Activated CD4-positive, alpha-beta T cell treated with anti-CD3 and anti-CD28 coated beads, Interleukin-2, amount 50 U/mL, for 24 hours (primary cell): ENCODE measurements at regions not wholly inside any gene's neighbourhood (a gene's known extent, or its start where the extent isn't known, plus 50 kb on each side); places are given as distances from the start of the nearest gene placed in this dataset.

Experiments
- DNase-seq, 2 donors: peaks; one replicate each; pipeline ENCODE4 v3.0.0-alpha.2; 2020; ENCODE audit warnings: low read depth in 1 of 2, low spot score in 1 of 2

DNA sequence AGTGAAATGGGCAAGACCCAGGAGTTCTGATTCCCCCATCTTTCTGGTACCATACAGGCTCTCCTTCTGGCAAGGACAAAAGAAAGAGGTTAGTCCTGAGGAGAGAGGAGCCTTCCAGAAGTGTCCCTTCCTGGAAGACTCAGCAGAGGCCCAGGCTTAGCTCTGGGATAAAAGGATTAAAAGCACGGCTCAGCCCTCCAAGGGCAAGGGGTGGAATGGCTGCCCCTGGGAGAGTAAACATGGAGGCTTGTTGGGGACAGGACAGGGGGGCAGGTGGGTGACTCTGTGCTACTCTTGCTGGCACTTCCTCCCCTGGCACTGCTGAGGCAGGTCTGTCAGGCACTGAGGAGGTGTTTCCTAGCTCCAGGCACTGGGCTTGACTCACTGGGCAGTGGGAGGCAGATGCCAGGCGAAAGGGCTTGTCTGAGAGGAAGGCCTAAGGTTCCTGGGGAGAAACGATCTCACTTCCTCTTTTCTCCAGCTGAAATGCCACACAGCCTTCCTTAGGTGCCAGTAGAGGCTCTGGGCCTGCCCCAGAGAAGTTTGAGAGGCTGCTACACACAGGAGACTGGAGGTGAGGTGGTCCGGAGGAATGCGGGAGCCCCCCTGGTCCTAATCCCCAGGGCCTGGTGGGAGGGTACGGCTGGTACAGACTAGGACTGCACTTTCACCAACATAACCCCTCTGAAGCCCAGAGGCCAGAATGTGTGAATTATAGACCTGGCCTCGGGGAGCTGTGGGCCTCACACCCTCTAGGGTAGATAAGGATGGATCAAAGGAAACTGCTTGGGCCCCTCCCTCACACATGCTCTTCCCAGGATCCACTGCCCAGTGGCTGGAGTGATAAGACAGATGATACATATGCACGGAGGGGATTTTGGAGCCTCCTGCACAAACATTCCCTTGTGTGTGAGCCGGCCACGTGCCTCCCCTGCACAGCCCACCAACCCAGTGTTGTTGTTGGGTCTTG is 63.2 kb upstream of the PODXL start:
- no peak for DNase-seq

DNA sequence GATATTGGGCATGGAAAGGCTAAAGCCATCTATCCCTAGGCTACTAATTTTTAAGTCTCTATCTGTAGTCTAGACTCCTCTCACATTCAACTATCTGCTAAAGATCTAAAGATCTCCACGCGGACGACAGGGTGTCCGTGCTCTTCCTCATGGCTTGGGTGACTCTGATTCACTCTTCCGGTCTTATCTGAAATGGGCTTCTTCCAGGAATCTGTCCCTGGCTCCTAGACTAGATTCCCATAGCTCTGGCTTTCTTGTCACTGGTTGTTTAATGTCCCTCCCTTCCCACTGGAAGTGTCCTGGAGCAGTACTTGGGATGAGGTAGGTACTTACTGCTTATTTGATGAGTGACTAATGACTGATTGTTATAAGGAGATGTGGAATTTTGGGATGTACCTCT is 62.0 kb upstream of the PODXL start:
- no peak for DNase-seq

DNA sequence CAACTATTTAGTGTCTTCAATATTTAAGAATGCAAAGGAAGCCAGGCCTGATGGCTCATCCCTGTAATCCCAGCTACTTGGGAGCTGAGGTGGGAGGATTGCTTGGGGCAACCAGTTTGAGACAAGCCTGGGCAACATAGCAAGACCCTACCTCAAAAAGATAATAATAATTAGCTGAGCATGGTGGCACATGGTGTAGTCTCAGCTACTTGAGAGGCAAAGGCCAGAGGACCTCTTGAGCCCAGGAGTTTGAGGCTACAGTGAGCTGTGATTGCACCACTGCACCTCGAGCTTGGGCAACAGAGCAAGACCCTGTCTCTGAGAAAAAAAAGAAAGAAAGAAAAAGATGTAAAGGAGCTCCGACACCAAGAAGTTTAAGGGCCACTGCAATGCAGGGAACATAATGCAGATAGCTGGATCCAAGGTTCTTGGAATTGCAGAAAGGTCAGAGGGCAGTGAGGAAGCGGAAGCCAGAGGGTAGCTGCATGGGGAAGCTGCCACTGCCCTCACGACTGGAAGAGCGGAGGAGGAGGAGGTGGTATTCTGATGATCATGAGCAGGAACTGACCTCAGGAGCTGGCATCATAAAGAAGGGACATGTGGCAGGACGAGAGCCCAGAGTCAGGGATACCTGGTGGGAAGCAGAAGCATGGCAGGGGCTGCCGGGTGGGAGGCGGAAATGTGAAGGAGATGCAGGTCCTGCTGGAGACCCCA is 60.2 kb upstream of the PODXL start:
- no peak for DNase-seq

GRCh38 chr7:131613909-131614308 is 57.5 kb upstream of the PODXL start:
- no peak for DNase-seq

DNA sequence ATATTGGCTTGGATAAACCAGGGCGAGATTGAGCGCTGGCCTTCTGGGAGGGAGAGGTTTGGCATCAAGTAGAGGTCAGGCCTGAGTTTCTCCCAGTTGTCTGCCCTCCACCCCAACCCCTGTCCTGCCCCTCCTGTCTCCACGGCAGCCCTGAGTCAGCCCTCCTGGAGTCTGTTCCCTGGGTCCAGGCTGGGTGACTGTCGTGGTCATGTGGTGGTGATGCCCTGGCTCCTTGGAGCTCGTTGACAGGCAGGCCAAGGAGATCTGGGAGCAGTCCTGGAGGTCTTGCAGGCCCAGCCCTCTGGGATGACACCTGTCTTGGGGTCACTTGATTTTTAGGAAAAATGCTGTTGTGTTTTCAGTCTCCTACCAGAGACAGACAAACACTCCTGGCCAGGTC is 53.6 kb upstream of the PODXL start:
- DNase-seq: no peak

DNA sequence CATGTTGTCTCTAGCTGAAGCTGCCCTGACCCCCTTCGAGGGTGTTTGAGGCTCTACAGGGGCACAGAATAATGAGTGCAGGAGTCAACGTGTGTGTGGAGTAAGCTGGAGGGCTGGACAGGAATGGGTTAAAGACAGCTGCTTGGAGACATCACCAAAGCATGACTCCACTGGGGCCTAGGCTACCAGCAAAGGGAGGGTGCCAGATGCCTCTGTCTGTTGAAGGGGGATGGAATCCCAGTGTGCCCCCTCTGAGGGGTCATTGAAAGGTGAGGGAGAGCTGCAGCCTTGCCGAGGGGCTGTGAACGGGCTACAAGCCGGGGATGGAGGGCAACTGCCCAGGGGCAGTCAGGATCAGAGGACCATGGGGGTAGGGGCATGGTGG is 51.7 kb upstream of the PODXL start:
- DNase-seq: no peak

DNA sequence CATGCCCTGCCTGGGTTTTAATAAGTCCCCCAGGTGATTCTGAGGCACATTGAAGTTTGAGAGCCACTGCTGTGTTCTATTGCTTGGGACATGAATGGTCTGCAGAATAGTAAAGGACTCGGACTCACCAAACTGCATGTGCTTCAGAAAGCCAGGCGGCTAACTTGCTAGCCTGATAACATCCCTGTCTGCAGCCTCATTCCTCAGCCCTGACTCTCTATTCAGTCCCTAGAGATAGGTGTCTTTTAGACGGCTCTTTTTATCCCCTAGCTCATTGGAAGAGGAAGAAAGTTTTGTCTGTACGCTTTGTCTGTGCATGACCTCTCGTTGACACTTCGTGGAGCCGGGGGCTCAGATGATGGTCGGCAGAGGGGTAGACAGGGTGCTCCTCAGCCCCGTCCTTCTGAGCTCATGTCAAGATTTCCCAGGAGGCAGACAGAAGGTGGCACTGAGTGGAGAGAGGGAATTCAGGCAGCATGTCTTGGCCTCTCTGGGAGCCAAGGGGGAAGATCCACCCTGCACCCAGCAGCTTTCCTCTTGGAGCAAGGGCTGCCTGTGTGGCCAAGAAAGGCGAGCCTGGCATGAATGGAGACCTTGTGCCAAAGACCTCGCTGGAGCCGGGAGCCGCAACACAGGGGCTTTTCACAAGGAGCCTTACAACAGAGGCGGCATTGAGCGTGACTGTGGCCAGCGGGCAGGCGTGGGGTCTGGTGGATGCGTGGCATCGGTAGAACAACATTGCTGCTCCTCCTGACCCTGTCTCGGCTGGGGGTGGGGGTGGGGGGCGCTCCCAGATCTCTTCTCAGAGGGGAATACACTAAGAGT is 51.1 kb upstream of the PODXL start:
- DNase-seq: no peak

DNA sequence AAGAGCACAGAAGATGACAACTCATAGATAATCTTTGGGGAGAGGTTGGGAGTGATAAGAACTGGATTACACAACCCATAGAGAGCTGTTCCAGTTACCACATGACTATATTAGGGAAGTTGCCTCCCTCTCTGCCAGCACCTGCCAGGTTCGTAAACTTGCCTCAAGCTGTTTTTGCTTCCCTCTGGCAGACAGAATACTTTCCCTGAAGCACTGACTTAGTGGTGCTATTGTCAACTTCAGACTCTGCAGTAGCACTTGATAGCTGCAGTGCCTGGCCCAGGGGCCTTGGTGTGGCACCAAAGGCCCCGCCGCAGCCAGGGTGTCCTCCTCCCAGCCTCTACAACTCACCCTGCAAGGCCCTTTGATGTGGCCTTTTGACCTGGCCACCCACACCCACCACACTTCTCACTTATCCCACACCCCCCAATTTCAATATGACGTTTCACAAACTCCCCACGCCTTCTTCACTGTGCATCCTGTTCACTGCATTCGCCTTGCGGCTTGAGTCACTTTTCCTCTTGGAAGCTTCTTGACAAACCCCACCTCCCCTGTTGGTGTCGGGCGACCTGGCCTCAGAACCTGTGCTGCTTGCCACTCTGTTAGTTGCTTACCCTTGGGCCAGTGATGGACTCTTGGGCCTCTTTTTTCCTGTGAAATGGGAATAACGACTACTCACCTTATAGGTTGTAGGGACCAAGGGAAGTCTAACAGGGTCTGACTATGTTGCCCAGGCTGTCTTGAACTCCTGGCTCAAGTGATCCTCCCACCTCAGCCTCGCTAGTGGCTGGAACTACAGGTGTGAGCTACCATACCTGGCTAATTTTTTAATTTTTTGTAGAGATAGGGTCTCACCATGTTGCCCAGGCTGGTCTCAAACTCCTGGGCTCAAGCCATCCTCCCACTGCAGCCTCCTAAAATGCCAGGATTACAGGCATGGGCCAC is 50.2 kb upstream of the PODXL start:
- no peak for DNase-seq
